Tibial nerve (tissue), 3 donors: ENCODE measurements at regions not wholly inside any gene's neighbourhood (a gene's known extent, or its start where the extent isn't known, plus 50 kb on each side); places are given as distances from the start of the nearest gene placed in this dataset.

Source experiments
- POLR2A ChIP-seq, 2 donors: fragments of 450-650 bp; IDR thresholded peaks; one replicate each; pipeline ENCODE4 v1.6.1; 2017; ENCODE audit warnings: antibody characterized with exemption in 2 of 2, mild to moderate bottlenecking in 2 of 2, moderate library complexity in 2 of 2
- TF ChIP-seq, protein P1 (sequence below), 5 experiments: fragments of 200-600 bp in 3 of 5; fragments of 450-650 bp in 2 of 5; sonication (generic) in 3 of 5; IDR thresholded peaks; one replicate each; pipeline ENCODE4 v1.5.1; 2016 to 2019; ENCODE audit warnings: antibody characterized with exemption in 5 of 5, mild to moderate bottlenecking in 3 of 5, moderate library complexity in 2 of 5

GRCh38 chr2:22734373-22735045 is 650.5 kb upstream of the KLHL29 start:
- no peak for TF ChIP-seq POLR2A (IDR thresholded peaks at IDR 0.05)
- TF ChIP-seq, protein P1, sequence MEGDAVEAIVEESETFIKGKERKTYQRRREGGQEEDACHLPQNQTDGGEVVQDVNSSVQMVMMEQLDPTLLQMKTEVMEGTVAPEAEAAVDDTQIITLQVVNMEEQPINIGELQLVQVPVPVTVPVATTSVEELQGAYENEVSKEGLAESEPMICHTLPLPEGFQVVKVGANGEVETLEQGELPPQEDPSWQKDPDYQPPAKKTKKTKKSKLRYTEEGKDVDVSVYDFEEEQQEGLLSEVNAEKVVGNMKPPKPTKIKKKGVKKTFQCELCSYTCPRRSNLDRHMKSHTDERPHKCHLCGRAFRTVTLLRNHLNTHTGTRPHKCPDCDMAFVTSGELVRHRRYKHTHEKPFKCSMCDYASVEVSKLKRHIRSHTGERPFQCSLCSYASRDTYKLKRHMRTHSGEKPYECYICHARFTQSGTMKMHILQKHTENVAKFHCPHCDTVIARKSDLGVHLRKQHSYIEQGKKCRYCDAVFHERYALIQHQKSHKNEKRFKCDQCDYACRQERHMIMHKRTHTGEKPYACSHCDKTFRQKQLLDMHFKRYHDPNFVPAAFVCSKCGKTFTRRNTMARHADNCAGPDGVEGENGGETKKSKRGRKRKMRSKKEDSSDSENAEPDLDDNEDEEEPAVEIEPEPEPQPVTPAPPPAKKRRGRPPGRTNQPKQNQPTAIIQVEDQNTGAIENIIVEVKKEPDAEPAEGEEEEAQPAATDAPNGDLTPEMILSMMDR (IDR thresholded peaks at IDR 0.05): no peak
